Pancreas (tissue), 10 donors: ENCODE measurements at regions not wholly inside any gene's neighbourhood (a gene's known extent, or its start where the extent isn't known, plus 50 kb on each side); places are given as distances from the start of the nearest gene placed in this dataset.

ENCODE experiments used
- ATAC-seq, 4 donors: fragments of 200-7000 bp; cut with Tn5 transposase; one replicate each; pipeline versions ENCODE4 v1.8.0 to v1.9.1; 2020; ENCODE audit warnings: mild to moderate bottlenecking in 4 of 4, moderate library complexity in 4 of 4
- DNase-seq, 6 donors: peaks; one replicate each; pipeline ENCODE4 v3.0.0-alpha.2; 2020
- FAIRE-seq: peaks from 2 replicates; lab custom pipeline; 2012; peaks lifted over from hg19 to GRCh38; lab: Jason Lieb, UNC
- H3K27ac ChIP-seq, 4 donors: fragments of 200-600 bp; sonication (generic); 1 replicate in 3 of 4; 2 replicates in 1 of 4; pipeline versions ENCODE4 v1.5.0 to v1.8.0; 2020
- H3K27me3 ChIP-seq, 4 donors: fragments of 200-600 bp; one replicate each; pipeline ENCODE4 v1.8.0; 2021
- H3K36me3 ChIP-seq, 3 donors: fragments of 200-600 bp; sonication (generic) in 1 of 3; one replicate each; pipeline versions ENCODE4 v1.5.0 to v1.8.0; 2020 to 2021
- H3K4me1 ChIP-seq, 3 donors: fragments of 200-600 bp; one replicate each; pipeline ENCODE4 v1.8.0; 2021
- H3K4me3 ChIP-seq, 4 donors: fragments of 200-600 bp; sonication (generic) in 2 of 4; one replicate each; pipeline versions ENCODE4 v1.5.0 to v1.8.0; 2020 to 2021
- H3K9me3 ChIP-seq, 4 donors: fragments of 200-600 bp; one replicate each; pipeline ENCODE4 v1.8.0; 2021
- WGBS, 2 donors: extraction: QIAGEN DNeasy Blood & Tissue Kit; methylation state at CpG; one replicate each; pipeline ENCODE4 v1.1.7; 2013; 5-methylcytosine and 5-hydroxymethylcytosine counted together
- intact Hi-C, 3 donors: fragments of 100-400 bp; cut with DNase I; formaldehyde crosslinking; loops; one replicate each; pipeline versions ENCODE4 v1.11.1 to v1.14.2; 2022
- TF ChIP-seq, protein P1 (sequence below), 4 donors: fragments of 200-600 bp; sonication (generic) in 3 of 4; IDR thresholded peaks; one replicate each; pipeline versions ENCODE4 v1.5.0 to v1.8.0; 2021; ENCODE audit warnings: antibody characterized with exemption in 4 of 4
- donor health status: healthy with polysubstance abuse.
- donor health status: DM: no; HTN: no; CAD: no; lungs with moderate emphysema.
- donor health status: DM: no; HTN: no; CAD: no.
- donor health status: control.
- donor health status: control.
- donor health status: Bipolar disorder and iron deficiency.
- donor health status: DM: yes; HTN: yes; CAD: no.
- donor health status: DM: no; HTN: no; CAD: no.
- donor health status: DM: no; HTN: no; CAD: no.
- donor health status: DM: yes; HTN: yes; CAD: no.

GRCh38 chr7:136293272-136293671 lies 316.1 kb upstream of the MTPN start:
- WGBS, 2 donors: 54 to 57% methylated on average over 6 of the region's 6 CpGs
- DNase-seq: no peak
- no peak overlapping the region for H3K27ac ChIP-seq
- TF ChIP-seq, protein P1, sequence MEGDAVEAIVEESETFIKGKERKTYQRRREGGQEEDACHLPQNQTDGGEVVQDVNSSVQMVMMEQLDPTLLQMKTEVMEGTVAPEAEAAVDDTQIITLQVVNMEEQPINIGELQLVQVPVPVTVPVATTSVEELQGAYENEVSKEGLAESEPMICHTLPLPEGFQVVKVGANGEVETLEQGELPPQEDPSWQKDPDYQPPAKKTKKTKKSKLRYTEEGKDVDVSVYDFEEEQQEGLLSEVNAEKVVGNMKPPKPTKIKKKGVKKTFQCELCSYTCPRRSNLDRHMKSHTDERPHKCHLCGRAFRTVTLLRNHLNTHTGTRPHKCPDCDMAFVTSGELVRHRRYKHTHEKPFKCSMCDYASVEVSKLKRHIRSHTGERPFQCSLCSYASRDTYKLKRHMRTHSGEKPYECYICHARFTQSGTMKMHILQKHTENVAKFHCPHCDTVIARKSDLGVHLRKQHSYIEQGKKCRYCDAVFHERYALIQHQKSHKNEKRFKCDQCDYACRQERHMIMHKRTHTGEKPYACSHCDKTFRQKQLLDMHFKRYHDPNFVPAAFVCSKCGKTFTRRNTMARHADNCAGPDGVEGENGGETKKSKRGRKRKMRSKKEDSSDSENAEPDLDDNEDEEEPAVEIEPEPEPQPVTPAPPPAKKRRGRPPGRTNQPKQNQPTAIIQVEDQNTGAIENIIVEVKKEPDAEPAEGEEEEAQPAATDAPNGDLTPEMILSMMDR (IDR thresholded peaks at IDR 0.05): no peak
- H3K4me3 ChIP-seq: no peak overlapping the region
- H3K27me3 ChIP-seq: no peaks in the 10 kb centered on the region
- H3K9me3 ChIP-seq: no peaks in the 10 kb centered on the region
- H3K36me3 ChIP-seq: no peaks in the 10 kb centered on the region
- FAIRE-seq: no peak
- ATAC-seq: peak in 2 of 4 donors; percentile 40 to 66
- intact Hi-C loops: no loop called here
- no peaks in the 10 kb centered on the region for H3K4me1 ChIP-seq

- no peak for FAIRE-seq
- no peak for ATAC-seq
- intact Hi-C loops: no loop called here
- H3K4me3 ChIP-seq: no peak overlapping the region
- TF ChIP-seq, protein P1 (IDR thresholded peaks at IDR 0.05): no peak
- H3K4me1 ChIP-seq: no peaks in the 10 kb centered on the region
- H3K36me3 ChIP-seq: no peaks in the 10 kb centered on the region
- no peaks in the 10 kb centered on the region for H3K9me3 ChIP-seq
- H3K27ac ChIP-seq: no peak overlapping the region
- no peak for DNase-seq
- H3K27me3 ChIP-seq: no peaks in the 10 kb centered on the region
These were observed 315.2 kb upstream of the MTPN start for GRCh38 chr7:136292365-136292764.

- ATAC-seq (no peak), FAIRE-seq (no peak), DNase-seq (no peak)
- Histone ChIP-seq H3K4me1 (no peaks in the 10 kb centered on the region), H3K36me3 (no peaks in the 10 kb centered on the region), H3K4me3 (no peak overlapping the region), H3K9me3 (no peaks in the 10 kb centered on the region), H3K27me3 (no peaks in the 10 kb centered on the region), H3K27ac (no peak overlapping the region)
- TF ChIP-seq, protein P1 (IDR thresholded peaks at IDR 0.05): no peak
- intact Hi-C loops: no loop called here
- 66 to 82% methylated on average over 1 of the region's 1 CpG for WGBS, 2 donors
These were observed 313.2 kb upstream of the MTPN start for GRCh38 chr7:136290351-136290750.

GRCh38 chr7:136278057-136278456 lies 300.9 kb upstream of the MTPN start:
- ATAC-seq: peak; percentile 74 to 87 (median 84)

GRCh38 chr7:136275794-136276193 lies 298.6 kb upstream of the MTPN start:
- FAIRE-seq (no peak), ATAC-seq (no peak), DNase-seq (no peak)
- intact Hi-C loops: no loop called here
- Histone ChIP-seq H3K36me3 (no peaks in the 10 kb centered on the region), H3K27ac (no peak overlapping the region), H3K4me1 (no peaks in the 10 kb centered on the region), H3K4me3 (no peak overlapping the region), H3K27me3 (no peaks in the 10 kb centered on the region), H3K9me3 (no peaks in the 10 kb centered on the region)
- TF ChIP-seq, protein P1 (IDR thresholded peaks at IDR 0.05): no peak
- WGBS, 2 donors: 44 to 51% methylated on average over 3 of the region's 3 CpGs

More at GRCh38 chr7:136278057-136278456, 300.9 kb upstream of the MTPN start:
- no peak overlapping the region for H3K4me3 ChIP-seq
- WGBS, 2 donors: 11 to 17% methylated on average over 2 of the region's 2 CpGs
- peak overlapping the region; percentile 14 to 66 (median 56) for H3K27ac ChIP-seq
- H3K4me1 ChIP-seq: no peaks in the 10 kb centered on the region
- H3K9me3 ChIP-seq: no peaks in the 10 kb centered on the region
- no peaks in the 10 kb centered on the region for H3K36me3 ChIP-seq
- H3K27me3 ChIP-seq: no peaks in the 10 kb centered on the region
- FAIRE-seq: no peak
- DNase-seq: peak in 2 of 6 donors; percentile 10
- intact Hi-C loops: no loop called here
- TF ChIP-seq, protein P1 (IDR thresholded peaks at IDR 0.05): no peak
